ENCODE measurements at regions not wholly inside any gene's neighbourhood (a gene's known extent, or its start where the extent isn't known, plus 50 kb on each side); places are given as distances from the start of the nearest gene placed in this dataset.

DNA sequence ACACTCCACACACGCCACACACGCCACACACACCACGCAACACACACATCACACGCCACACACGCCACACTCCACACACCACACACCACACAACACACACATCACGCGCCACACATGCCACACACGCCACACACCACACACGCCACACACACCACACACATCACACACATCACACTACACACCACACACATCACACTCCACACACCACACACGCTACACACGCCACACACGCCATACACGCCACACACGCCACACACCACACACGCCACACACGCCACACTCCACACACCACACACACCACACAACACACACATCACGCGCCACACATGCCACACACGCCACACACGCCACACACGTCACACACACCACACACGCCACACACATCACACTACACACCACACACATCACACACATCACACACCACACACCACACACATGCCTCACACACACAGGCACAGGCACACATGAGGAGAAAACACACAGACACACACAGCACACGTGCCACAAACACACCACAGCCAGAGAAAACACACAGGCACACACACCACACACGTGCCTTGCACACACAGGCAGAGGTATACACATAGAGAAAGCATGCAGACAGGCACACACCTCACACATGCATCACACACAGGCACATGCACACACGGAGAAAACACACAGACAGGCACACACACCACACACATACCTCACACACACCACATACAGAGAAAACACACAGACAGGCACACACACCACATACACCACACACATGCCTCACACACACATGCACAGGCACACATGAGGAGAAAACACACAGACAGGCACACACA lies 241.5 kb upstream of the MYT1L start:
- intact Hi-C loops (cut with DNase I): no loop called here
- DNase-seq (ENCODE audit: low spot score): no peak

DNA sequence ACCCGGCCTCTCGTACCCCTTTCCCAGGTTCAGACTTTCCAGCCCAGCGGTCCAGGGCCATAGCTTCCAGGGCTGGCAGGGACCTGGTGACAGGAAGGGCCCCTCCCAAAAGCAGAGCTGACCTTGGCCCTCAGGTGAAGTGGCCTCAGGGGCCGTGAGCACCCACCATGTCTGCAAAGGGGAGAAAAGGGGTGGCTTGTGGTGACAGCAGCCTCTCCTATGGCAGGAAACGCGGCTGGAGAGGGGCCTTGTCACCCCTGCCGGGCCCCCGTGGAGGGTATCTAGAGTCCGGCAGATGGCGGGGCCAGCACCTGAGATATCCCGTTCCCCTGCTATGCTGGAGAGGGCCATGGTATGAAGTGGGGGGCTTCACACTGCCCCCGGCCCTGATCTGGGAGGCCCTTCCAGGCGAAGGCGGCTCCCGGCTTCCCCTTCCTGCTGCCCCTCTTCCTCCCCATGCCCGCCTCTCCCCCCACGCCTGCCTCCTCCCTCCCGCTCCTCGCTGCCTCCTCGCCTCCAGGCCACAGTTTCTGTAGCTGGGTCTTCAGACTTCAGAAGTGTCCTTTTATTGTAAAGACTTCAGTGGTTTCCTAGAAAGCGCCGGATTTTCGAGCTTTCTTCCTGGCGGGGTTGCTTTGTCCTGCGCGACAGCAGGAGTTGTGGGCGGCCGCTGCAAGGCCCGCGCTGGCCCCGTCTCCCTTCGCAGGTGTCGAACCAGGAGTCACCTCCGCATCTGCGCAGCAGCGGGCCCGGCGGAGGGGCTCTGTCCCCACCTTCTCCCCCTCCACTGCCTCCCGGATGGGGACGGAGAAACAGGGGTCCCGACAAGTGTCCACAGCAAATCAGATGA lies 240.5 kb upstream of the MYT1L start:
- DNase-seq (ENCODE audit: low spot score): no peak
- intact Hi-C loops (cut with DNase I): no loop called here

DNA sequence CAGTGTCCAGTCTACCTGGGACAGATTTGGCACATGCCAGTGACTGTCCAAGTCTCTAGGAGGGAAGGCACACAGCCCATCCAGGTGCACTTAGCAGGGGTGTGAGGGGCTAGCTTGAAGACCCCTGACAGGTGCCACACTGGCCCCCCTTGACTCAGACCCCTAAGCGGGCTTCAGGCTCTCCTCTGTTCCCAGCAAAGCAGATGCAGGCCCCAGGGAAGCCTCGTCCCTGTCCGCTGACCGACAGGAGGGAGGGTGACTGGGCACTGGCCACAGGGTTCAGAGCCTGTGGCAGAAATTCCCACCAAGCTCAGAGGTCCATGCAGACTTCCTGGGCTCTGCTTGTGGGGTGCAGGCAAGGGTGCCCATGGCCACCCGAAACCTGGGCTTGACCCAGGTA lies 239.8 kb upstream of the MYT1L start:
- intact Hi-C loops (cut with DNase I): no loop called here
- no peak for DNase-seq (ENCODE audit: low spot score)

DNA sequence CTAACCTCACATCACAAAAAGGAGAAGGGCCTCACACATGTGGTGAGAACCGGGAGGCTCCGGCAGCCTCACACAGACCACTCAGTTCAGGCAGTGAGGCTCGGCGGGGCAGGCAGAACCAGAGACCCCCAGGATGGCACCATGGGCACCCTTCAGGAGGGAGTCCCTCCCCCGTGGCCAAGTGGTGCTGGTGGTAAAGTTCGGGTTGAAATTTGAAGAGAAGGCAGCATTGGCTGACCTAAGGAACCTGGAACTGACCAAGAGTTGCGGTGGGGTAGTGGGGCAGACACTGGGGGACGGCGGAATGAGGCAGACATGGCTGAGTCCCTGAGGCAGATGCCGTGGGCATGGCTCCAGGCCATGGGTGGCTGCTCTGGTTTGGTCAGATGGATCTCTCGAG lies 239.3 kb upstream of the MYT1L start:
- intact Hi-C loops (cut with DNase I): no loop called here
- DNase-seq (ENCODE audit: low spot score): no peak

DNA sequence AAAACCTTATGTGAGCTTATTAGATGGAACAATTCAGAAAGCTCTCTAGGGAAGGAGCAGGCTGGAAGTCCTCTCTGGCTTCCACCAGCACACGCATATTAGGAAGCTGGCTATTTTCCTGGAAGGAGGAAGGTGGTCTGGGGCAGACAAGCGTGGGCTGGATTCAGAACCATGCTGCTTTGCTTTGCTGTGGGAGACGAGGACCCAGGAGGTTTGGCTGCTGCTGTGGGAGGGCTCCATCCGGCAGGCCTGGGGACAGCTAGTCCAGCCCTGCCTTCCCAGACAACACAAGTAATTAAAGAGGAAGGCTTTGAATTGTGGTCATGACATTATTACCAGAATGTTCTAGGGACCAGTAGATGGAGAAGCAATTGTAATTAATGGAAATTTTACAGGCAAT lies 238.8 kb upstream of the MYT1L start:
- no peak for DNase-seq (ENCODE audit: low spot score)
- intact Hi-C loops (cut with DNase I): no loop called here

DNA sequence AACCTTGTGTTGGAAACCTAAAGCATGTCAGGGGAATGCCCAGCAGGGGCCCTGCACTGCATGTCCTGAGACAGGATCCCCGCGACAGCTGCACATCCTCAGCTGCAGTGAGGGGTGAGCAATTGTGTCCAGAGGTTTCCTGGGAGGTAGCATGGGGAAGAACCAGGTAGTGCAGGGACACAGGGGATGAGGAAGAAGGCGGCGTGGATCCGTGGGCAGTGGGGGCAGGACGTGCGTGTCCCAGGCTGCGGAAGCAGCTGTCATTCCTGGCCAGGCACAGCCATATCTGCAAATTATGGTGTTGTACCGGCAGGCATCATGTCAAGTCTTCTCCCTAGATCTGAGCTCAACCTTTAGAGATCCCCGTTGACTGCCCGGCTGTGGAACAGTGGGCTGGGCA lies 238.2 kb upstream of the MYT1L start:
- DNase-seq (ENCODE audit: low spot score): no peak
- intact Hi-C loops (cut with DNase I): no loop called here

DNA sequence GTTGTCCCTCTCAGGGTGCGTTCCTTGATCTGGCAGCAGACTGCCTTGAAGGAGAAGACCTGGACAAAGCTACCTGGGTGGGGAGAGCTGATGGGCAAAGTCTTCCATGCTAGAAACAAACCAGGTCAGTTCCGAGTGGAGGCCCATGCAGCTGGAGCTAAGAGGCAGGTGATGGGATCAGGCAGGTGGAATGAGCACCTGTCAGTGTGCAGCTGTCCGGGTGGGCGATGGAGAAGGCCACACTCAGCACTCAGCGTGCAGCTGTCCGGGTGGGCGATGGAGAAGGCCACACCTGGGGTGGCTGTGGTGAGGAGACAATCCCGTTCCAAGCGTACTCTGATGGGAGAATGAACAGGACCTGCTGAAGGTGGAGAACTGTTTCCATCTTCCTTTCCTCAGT lies 237.3 kb upstream of the MYT1L start:
- intact Hi-C loops (cut with DNase I): no loop called here
- no peak for DNase-seq (ENCODE audit: low spot score)

DNA sequence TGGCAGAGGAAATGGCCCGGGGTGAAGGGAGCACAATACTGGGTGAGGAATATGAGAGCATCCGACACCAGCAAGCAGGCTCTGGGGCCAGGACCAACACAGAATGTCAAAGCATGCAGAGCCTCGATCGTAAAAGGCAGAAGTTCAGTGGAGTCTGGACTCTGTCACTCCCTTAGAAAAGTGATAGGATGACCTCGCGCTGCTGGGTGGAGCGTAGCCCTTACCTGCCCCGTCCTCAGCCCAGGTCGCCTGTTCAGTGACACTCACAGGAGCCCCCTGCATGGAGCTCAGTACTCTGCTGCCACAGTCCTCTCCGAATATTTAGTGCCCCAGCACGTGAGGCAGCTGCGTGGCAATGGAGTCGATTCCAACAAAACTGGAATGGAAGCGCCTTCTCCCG lies 236.7 kb upstream of the MYT1L start:
- intact Hi-C loops (cut with DNase I): loop anchor here in 1 of 2 donors (1.0 kb wide), 1 partner anchor 43 kb away; no protein-coding TSS in a partner anchor
- DNase-seq (ENCODE audit: low spot score): peak; percentile 43

DNA sequence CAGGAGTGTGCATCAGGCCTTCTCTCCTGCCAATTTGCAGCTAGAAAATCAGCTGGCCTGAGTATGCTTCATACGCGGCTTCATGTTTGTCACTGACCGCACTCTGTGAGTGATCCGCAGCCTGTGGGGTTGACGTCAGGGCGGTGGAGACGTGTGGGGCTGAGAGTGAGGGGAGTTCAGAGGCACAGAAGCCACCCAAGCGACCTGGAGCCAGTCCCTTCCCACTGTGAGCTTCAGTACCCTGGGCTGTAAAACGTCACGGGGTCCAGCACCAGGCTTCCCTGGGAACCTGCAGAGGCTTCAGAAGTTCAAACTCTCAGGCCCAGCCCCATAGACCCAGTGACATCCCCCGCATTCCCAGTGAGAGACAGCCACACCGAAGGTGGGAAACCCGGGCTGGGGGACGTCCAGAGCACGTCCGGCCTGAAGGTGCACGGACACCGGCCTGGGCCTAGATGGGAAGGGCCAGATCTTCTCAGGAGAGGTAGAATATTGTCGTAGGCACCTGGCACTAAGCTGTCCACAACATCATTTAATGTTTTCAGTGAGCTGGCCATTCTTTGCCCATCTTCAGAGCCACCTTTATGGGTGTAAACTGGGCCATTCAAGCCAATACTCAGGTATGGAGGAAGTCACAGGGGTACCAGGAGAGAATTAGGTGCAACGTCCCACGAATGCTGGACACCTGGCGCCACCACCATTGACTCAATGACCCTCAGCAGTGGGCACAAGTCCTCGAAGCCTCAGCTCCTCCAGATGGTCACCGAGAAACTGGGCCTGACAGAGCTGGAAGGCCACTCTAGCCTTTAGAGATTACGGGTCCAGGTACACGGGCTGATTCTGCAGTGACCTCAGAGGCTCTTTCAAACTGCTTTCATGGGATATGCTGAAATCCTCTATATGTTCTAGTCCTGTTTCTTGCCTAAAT lies 235.6 kb upstream of the MYT1L start:
- intact Hi-C loops (cut with DNase I): loop anchor here in 1 of 2 donors (1.0 kb wide), 1 partner anchor 42 kb away; no protein-coding TSS in a partner anchor
- DNase-seq (ENCODE audit: low spot score): peak; percentile 68

DNA sequence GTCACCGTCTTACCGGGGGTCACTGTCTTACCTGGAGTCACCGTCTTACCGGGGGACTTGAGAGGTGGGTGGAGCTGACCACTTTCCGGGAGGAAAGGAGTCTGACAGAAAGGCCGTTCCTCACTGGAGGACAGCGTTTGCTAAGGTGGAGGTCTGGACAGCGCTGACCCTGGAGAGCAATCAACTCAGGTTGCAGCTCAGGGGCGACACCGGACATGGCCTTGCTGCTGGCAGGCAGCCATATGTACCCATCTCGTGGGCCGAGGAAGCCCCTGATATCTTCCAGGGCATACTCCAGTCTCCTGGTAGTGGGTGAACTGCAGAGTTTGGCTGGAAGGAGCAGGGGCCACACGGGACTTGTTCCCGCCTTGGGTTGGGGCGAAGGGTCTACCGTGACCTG lies 234.6 kb upstream of the MYT1L start:
- intact Hi-C loops (cut with DNase I): no loop called here
- DNase-seq (ENCODE audit: low spot score): peak; percentile 75

DNA sequence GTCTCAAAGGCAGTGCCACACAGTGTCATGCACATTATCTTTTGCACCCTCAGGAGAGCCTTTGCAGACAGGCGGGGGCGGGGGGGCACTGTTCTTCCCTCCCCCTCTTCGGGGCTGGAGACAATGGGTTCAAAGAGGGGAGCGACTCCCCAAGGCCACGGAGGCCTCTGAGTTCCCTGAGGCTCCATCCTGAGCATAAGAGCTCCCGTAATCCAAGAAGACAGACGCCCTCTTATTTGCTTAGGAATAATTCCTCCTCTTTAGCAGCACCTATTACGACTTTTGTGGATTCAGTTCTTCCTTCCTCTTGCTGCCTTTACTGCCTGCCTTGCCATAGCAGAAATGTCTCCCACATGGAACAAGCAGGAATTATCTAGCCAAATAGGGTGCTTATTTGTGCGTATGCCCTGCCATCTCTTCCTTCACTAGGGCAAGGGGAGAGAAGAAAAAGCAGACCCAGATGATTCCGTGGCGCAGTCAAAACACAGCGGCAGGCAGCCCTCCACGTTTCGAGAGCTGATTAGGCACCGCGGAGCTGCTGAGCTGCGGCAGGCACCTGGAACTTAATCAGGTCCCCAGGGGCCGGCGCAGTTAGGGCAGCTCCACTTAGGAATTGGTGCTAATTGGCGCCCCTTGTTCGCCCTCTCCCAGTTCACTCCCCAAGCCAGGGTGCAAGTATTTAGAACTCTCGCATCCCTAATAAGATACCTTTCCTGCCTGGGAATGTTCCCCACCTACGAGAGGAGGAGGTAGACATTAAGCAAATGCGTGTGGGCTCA lies 233.4 kb upstream of the MYT1L start:
- DNase-seq (ENCODE audit: low spot score): peak; percentile 66
- intact Hi-C loops (cut with DNase I): no loop called here

DNA sequence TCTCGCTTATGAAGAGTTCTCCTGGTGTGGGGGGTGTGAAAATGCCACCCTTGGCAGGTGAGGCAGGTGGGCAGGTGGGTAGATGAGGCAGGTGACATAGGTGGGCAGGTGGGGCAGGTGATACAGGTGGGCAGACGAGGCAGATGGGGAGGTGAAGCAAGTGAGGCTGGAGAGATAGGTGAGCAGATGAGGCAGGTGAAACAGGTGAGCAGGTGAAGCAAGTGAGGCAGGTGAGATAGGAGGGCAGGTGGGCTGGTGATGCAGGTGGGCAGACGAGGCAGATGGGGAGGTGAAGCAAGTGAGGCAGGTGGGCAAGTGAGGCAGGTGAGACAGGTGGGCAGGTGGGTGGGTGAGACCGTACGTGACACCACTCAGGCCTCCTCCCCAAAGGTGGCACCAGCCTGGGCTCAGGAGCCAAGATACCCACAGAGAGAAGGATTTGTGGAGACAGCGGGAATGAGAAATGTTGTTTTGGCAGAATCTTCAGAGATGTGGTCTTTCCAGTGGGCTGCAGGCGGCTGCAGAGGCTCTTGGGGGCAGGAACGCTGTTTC lies 232.3 kb upstream of the MYT1L start:
- intact Hi-C loops (cut with DNase I): no loop called here

DNA sequence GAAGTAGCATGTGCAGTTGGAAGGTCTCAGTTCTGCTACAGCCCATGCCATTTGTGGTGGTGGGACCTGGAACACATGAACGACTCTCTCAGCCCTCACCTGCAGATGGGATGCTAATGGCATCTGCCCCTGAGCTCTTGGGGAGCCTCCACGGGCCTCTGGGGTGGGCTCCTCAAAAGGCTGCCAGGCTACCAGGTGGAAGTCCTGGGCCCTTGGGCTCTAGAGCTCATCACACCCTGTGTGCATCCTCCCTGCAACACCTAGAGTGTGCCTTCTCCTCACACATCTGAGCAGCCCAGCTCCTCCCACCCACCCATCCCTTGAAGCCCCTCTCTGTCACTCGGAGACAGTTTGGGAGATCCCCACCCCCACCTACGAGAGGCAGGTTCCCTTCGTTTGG lies 231.8 kb upstream of the MYT1L start:
- intact Hi-C loops (cut with DNase I): no loop called here

More for the DNA sequence above, 232.3 kb upstream of the MYT1L start:
- peak; percentile 40 for DNase-seq (ENCODE audit: low spot score)

DNA sequence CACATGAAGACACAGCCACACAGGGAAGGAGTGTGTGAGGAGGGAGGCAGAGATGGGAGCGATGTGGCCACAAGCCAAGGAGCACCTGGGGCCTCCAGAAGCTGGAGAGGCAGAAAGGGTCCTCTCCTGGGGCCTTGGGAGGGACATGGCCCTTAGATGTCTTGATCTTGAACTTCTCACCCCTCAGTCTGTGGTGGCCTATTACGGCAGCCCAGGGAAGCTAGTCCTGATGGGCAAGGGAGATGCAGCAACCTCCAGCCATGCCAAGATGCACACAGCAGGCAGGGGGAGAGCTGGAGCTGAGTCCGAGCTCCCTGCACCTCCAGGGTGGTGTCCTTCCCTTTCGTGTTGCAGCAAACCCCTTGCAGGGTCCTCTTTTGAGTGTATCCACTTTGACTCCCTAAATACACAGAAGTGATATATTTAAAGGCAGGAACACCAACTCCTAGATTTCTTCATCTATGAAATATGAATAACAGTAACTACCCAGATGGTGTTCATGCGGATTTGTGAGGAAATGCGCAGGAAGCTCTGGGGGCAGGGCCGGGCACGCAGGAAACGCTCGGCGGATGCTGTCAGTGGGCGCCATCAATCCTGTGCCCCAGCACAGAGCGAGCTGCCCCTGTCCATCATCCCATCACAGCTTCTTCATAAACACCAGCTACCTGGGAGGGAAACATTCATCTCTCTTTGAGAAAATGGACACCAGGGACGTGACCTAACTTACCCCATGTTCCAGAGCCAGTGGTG lies 230.4 kb upstream of the MYT1L start:
- peak; percentile 34 for DNase-seq (ENCODE audit: low spot score)
- intact Hi-C loops (cut with DNase I): no loop called here

More for the DNA sequence above, 231.8 kb upstream of the MYT1L start:
- no peak for DNase-seq (ENCODE audit: low spot score)

DNA sequence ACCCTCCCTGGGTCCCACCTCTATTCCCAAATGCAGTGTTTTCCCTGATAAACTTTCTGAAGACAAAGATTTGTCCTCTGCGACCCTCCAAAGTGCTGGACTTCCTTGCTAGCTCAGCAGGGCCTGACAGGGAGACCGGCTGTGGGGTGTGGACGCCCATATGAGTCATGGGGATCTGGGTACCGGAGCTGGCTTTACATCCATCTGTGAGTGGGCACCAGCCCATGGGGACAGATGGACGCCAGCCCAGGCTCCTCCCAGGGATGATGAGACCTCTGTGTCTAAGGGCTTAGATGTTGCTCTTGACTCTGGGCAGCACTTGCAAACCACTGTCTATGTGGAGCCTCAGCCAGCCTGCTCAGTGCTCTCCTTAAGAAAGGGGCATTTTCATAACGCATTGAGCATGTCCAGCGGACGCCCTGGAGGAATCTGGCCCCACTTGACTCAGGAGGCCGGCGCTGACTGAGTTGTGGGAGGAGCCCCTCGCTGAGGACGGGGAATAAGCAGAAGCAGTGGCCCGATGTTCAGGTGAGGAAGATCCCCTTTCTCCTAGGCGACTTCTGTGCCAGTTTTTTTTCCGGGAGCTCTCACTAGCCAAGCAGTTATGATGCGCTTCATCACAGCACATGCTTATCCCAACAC lies 229.4 kb upstream of the MYT1L start:
- peak; percentile 78 for DNase-seq (ENCODE audit: low spot score)
- intact Hi-C loops (cut with DNase I): no loop called here

DNA sequence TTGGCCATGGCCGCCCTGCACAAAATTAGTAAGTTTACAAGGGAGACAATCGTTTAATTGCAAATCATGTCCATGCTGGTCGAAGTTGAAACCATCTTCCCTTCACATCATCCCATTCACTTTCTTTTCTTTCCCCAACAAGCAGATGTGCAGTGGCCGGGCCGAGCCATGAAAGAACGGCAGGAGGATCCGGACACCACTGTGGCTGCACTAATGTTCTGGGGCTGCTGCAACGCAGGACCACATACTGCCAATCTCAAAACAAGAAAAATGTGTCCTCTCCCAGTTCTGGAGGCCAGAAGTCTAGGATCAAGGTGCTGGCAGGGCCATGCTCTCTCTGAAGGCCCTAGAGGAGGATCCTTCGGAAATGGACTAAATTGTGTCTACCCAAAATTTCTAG lies 227.4 kb upstream of the MYT1L start:
- peak; percentile 42 for DNase-seq (ENCODE audit: low spot score)
- intact Hi-C loops (cut with DNase I): no loop called here

DNA sequence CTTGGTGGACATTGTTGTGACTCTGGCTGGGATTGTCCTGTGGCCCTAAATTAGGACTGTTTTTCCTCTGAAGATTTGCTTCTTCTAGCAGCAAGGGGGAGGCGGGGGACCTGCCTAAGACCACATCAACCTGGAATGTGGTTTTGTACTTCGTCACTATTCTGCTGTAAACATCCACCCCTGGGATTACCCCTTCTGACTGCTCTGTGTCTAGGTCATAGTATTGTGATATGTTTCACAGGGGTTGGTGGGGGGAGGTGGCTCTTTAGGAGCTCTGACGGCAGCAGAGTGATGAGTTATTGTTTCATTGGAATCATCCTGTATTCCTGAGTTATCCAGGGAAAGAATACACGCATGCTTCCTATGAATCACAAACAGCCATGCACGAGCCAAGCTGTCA lies 226.4 kb upstream of the MYT1L start:
- intact Hi-C loops (cut with DNase I): no loop called here

More for the DNA sequence above, 226.4 kb upstream of the MYT1L start:
- no peak for DNase-seq (ENCODE audit: low spot score)
